ENCODE measurements at regions not wholly inside any gene's neighbourhood (a gene's known extent, or its start where the extent isn't known, plus 50 kb on each side); places are given as distances from the start of the nearest gene placed in this dataset.

DNA sequence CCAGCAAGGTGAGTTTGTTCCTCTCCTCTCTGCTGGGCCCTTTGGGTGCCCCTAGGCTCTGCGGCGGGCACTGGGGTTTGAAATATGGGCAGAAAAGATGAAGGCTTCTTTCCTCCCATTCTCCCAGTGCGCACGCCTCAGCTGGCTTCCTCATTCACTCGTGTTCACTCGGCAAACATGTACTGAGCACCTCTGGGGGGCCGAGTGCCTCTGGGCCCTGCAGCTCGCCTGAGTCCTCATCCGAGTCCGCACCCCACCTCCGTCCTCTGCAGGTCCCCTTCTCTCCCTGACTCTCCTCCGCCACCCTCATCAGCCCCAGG lies 98.5 kb upstream of the RUNX3 start:
- WGBS (ENCODE audit: low lambda C conversion rate, missing lambda C conversion rate): 98% methylated on average over 12 of the region's 12 CpGs
- H3K9me2 ChIP-seq (replicated peaks; ENCODE audit: insufficient read depth): no peaks in the 10 kb centered on the region
- H3K27me3 ChIP-seq: no peaks in the 10 kb centered on the region
- H3K27ac ChIP-seq: no peak overlapping the region
- H3K4me2 ChIP-seq: no peak overlapping the region
- TF ChIP-seq EZH2phosphoT487 (IDR thresholded peaks at IDR 0.05; ENCODE audit: low read depth, severe bottlenecking, unreplicated experiment) (no peak), EZH2 (IDR thresholded peaks at IDR 0.05; ENCODE audit: borderline replicate concordance) (no peak)
- TF ChIP-seq, protein P1, sequence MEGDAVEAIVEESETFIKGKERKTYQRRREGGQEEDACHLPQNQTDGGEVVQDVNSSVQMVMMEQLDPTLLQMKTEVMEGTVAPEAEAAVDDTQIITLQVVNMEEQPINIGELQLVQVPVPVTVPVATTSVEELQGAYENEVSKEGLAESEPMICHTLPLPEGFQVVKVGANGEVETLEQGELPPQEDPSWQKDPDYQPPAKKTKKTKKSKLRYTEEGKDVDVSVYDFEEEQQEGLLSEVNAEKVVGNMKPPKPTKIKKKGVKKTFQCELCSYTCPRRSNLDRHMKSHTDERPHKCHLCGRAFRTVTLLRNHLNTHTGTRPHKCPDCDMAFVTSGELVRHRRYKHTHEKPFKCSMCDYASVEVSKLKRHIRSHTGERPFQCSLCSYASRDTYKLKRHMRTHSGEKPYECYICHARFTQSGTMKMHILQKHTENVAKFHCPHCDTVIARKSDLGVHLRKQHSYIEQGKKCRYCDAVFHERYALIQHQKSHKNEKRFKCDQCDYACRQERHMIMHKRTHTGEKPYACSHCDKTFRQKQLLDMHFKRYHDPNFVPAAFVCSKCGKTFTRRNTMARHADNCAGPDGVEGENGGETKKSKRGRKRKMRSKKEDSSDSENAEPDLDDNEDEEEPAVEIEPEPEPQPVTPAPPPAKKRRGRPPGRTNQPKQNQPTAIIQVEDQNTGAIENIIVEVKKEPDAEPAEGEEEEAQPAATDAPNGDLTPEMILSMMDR (IDR thresholded peaks at IDR 0.05; ENCODE audit: poor library complexity): no peak
- DNase-seq (ENCODE audit: low spot score): no peak
- no peak overlapping the region for H3K4me3 ChIP-seq
- H4K20me1 ChIP-seq (ENCODE audit: insufficient read depth, poor library complexity, severe bottlenecking): no peaks in the 10 kb centered on the region
- no peaks in the 10 kb centered on the region for H3K4me1 ChIP-seq (ENCODE audit: insufficient read depth)
- no peaks in the 10 kb centered on the region for H3K36me3 ChIP-seq (replicated peaks; ENCODE audit: insufficient read depth, low read depth)
- H3K79me2 ChIP-seq: no peaks in the 10 kb centered on the region
- H3K9me3 ChIP-seq (ENCODE audit: low read depth): no peaks in the 10 kb centered on the region
- no peak overlapping the region for H2AFZ ChIP-seq

DNA sequence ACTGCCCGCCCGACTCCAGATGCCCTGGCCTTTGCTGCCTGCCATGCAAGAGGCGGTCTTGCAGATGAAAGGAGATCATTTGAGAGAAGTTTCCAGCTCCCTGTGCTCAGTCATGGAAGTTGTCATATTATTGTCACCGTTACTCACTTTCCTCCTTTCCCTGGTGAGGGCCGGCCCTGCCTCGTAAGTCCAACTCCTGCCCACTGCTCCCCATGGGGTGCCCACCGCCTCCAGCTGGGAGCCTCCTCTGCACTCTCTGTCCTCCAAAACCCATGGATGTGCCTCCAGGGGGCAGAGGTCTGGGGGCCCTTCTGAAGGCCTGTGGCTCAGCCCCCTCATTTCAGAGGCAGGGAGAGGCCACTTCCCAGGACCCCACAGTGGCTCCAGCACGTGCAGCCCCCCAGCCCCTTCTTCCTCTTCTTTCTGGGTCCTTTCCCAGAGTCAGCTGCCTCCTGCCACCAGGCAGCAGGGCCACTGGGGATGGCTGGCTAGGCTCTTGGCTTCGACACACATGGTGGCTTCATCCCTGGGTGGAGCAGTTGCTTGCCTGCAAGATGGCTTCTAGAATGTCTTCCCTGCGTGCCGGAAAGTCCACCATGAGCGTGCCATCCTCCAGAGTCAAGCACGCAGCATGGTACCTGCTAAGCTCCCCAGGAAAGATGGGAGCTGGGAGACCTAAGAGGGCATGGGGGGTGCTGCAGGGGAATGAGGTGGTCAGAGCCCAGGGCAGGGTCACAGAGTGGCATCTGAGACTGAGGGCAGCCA lies 97.9 kb upstream of the RUNX3 start:
- no peak for DNase-seq (ENCODE audit: low spot score)
- no peaks in the 10 kb centered on the region for H3K27me3 ChIP-seq
- TF ChIP-seq EZH2 (IDR thresholded peaks at IDR 0.05; ENCODE audit: borderline replicate concordance): no peak
- TF ChIP-seq, protein P1 (IDR thresholded peaks at IDR 0.05; ENCODE audit: poor library complexity): no peak
- TF ChIP-seq EZH2phosphoT487 (IDR thresholded peaks at IDR 0.05; ENCODE audit: low read depth, severe bottlenecking, unreplicated experiment): no peak
- no peaks in the 10 kb centered on the region for H3K79me2 ChIP-seq
- no peak overlapping the region for H3K27ac ChIP-seq
- H3K4me3 ChIP-seq: no peak overlapping the region
- 92% methylated on average over 13 of the region's 13 CpGs for WGBS (ENCODE audit: low lambda C conversion rate, missing lambda C conversion rate)
- no peak overlapping the region for H3K4me2 ChIP-seq
- no peaks in the 10 kb centered on the region for H3K36me3 ChIP-seq (replicated peaks; ENCODE audit: insufficient read depth, low read depth)
- H3K9me3 ChIP-seq (ENCODE audit: low read depth): no peaks in the 10 kb centered on the region
- H3K9me2 ChIP-seq (replicated peaks; ENCODE audit: insufficient read depth): no peaks in the 10 kb centered on the region
- H3K4me1 ChIP-seq (ENCODE audit: insufficient read depth): no peaks in the 10 kb centered on the region
- no peaks in the 10 kb centered on the region for H4K20me1 ChIP-seq (ENCODE audit: insufficient read depth, poor library complexity, severe bottlenecking)
- H2AFZ ChIP-seq: no peak overlapping the region

DNA sequence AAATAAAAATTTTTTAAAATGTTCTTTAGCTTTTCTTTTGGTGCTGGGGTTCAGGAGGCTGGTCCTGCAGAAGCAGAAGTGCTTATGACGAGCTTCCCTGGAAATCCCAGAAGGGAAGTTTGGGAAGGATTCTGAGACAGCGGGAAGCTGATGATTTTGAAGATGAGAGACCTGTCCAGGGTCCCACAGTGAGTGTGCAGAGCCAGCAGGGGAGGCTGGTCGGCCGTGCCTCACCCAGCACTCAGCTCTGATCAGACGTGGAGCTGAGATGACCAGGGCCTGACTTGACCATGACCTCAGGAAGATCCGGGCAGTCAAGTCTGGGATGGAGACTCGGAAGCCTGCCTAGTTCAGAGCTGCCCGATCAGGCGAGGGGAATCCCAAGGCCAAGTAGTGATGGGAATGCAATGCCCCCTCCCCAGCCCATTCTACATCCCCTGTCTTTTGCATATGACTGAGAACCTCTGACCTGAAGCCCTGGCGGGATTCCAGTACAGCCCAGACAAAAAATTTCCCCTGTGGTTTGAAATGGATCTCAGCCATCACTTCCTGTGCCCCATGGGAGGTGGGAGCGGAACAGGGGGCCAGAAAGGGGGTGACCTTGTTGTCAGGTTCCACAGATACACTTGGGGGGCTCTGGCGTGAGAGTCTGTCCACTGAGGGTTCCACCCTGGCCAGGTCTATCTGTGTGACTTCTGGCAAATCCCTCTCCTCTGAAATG lies 96.8 kb upstream of the RUNX3 start:
- no peaks in the 10 kb centered on the region for H3K36me3 ChIP-seq (replicated peaks; ENCODE audit: insufficient read depth, low read depth)
- no peaks in the 10 kb centered on the region for H3K27me3 ChIP-seq
- no peak for DNase-seq (ENCODE audit: low spot score)
- TF ChIP-seq, protein P1 (IDR thresholded peaks at IDR 0.05; ENCODE audit: poor library complexity): no peak
- TF ChIP-seq EZH2 (IDR thresholded peaks at IDR 0.05; ENCODE audit: borderline replicate concordance) (no peak), EZH2phosphoT487 (IDR thresholded peaks at IDR 0.05; ENCODE audit: low read depth, severe bottlenecking, unreplicated experiment) (no peak)
- no peaks in the 10 kb centered on the region for H3K9me3 ChIP-seq (ENCODE audit: low read depth)
- H3K27ac ChIP-seq: no peak overlapping the region
- H2AFZ ChIP-seq: no peak overlapping the region
- H4K20me1 ChIP-seq (ENCODE audit: insufficient read depth, poor library complexity, severe bottlenecking): no peaks in the 10 kb centered on the region
- H3K9me2 ChIP-seq (replicated peaks; ENCODE audit: insufficient read depth): no peaks in the 10 kb centered on the region
- no peak overlapping the region for H3K4me3 ChIP-seq
- no peaks in the 10 kb centered on the region for H3K79me2 ChIP-seq
- WGBS (ENCODE audit: low lambda C conversion rate, missing lambda C conversion rate): 72% methylated on average over 12 of the region's 12 CpGs
- H3K4me2 ChIP-seq: no peak overlapping the region
- H3K4me1 ChIP-seq (ENCODE audit: insufficient read depth): no peaks in the 10 kb centered on the region
